Chondrocyte (in vitro differentiated cells): ENCODE measurements at regions not wholly inside any gene's neighbourhood (a gene's known extent, or its start where the extent isn't known, plus 50 kb on each side); places are given as distances from the start of the nearest gene placed in this dataset.

Experiments used
- DNase-seq: peaks from one replicate; pipeline ENCODE4 v3.0.0; 2021; ENCODE audit warnings: mixed read lengths, low spot score
- H3K27ac Mint-ChIP-seq: one replicate; pipeline ENCODE4 v1.8.0; 2021; ENCODE audit warnings: mild to moderate bottlenecking, moderate library complexity, mixed read lengths; ENCODE audit not compliant: unreplicated experiment
- H3K27me3 Mint-ChIP-seq: 2 replicates; pipeline ENCODE4 v1.8.0; 2021; ENCODE audit warnings: low read depth, mixed read lengths
- H3K36me3 Mint-ChIP-seq: 2 replicates; pipeline ENCODE4 v1.8.0; 2021; ENCODE audit warnings: low read depth, mixed read lengths
- H3K4me1 Mint-ChIP-seq: 2 replicates; pipeline ENCODE4 v1.8.0; 2021; ENCODE audit warnings: low read depth, mild to moderate bottlenecking, mixed read lengths
- H3K4me3 Mint-ChIP-seq: one replicate; pipeline ENCODE4 v1.8.0; 2021; ENCODE audit warnings: mild to moderate bottlenecking, moderate library complexity, mixed read lengths; ENCODE audit not compliant: unreplicated experiment
- H3K9me3 Mint-ChIP-seq: 2 replicates; pipeline ENCODE4 v1.8.0; 2021; ENCODE audit warnings: low read depth, mixed read lengths
- TF ChIP-seq, protein P1 (sequence below): fragments of 200-600 bp; sonication (generic); IDR thresholded peaks from 2 replicates; pipeline ENCODE4 v1.5.0; 2021; ENCODE audit warnings: antibody characterized with exemption, mild to moderate bottlenecking, moderate library complexity

DNA sequence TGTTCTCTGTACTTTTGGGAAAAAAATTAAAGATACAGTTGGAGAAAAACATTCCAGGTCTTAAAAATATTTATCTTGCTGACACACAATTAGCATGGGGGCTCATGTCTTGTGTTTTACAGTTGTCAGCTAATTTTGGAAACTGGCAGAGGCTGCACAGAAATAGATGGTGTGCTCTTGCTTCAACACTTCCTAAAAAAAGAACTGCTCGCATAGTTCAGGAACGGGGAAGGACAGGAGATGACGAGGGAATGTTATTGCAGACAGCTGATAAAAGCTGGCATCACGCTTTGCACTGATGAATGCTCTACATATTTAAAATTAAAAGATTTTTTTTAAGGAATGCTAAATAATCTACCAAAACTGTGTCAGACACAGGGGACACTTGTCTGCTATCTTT is 103.5 kb upstream of the CELF2 start:
- H3K27ac Mint-ChIP-seq, result peak overlapping the region; percentile 79
- H3K9me3 Mint-ChIP-seq, result no peaks in the 10 kb centered on the region
- H3K36me3 Mint-ChIP-seq, result no peaks in the 10 kb centered on the region
- TF ChIP-seq, protein P1, sequence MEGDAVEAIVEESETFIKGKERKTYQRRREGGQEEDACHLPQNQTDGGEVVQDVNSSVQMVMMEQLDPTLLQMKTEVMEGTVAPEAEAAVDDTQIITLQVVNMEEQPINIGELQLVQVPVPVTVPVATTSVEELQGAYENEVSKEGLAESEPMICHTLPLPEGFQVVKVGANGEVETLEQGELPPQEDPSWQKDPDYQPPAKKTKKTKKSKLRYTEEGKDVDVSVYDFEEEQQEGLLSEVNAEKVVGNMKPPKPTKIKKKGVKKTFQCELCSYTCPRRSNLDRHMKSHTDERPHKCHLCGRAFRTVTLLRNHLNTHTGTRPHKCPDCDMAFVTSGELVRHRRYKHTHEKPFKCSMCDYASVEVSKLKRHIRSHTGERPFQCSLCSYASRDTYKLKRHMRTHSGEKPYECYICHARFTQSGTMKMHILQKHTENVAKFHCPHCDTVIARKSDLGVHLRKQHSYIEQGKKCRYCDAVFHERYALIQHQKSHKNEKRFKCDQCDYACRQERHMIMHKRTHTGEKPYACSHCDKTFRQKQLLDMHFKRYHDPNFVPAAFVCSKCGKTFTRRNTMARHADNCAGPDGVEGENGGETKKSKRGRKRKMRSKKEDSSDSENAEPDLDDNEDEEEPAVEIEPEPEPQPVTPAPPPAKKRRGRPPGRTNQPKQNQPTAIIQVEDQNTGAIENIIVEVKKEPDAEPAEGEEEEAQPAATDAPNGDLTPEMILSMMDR, result no peak
- no peak for DNase-seq
- H3K27me3 Mint-ChIP-seq, result no peaks in the 10 kb centered on the region
- peak overlapping the region; percentile 1 for H3K4me3 Mint-ChIP-seq
- H3K4me1 Mint-ChIP-seq, result peaks cover 42% of the 10 kb centered on the region

DNA sequence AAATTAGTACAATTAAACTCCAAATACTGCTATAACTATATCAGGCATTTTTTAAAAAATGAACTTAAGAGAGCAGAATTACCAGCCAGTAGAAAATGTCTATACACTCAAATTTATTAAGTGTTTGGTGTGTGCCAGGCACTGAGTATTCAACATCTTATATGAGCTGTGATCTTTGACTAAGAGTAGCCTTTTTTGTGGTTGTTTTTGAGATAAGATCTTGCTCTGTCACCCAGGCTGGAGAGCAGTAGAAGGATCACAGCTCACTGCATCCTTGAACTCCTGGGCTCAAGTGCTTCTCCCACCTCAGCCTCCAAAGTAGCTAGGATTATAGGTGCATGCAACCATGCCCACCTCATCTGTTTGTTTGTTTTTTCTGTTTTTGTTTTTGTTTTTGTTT is 102.5 kb upstream of the CELF2 start:
- H3K9me3 Mint-ChIP-seq, result no peaks in the 10 kb centered on the region
- H3K4me1 Mint-ChIP-seq, result peaks cover 49% of the 10 kb centered on the region
- no peak overlapping the region for H3K4me3 Mint-ChIP-seq
- no peak overlapping the region for H3K27ac Mint-ChIP-seq
- no peaks in the 10 kb centered on the region for H3K27me3 Mint-ChIP-seq
- TF ChIP-seq, protein P1, result no peak
- H3K36me3 Mint-ChIP-seq, result no peaks in the 10 kb centered on the region
- no peak for DNase-seq

DNA sequence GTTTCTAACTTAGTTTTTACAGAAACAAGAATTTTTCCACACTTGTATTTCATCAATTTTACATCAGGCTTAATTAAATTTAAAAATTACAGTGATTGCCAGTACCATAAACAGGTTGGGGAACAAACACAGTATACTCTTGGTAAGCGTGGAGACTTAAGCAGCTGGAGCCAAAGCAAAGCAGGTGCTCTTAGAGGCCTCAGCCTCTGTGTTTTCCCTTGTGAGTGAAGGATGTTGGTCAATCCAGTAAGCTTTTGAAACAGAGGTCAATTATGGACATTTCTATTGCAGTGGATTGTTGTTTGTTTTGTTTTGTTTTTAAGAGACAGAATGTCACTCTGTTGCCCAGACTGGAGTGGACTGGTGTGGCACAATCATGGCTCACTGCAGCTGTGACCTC is 100.6 kb upstream of the CELF2 start:
- Mint-ChIP-seq H3K27me3 (no peaks in the 10 kb centered on the region), H3K27ac (no peak overlapping the region), H3K4me3 (no peak overlapping the region), H3K4me1 (peaks cover 36% of the 10 kb centered on the region), H3K36me3 (no peaks in the 10 kb centered on the region), H3K9me3 (no peaks in the 10 kb centered on the region)
- no peak for DNase-seq
- TF ChIP-seq, protein P1, result no peak

DNA sequence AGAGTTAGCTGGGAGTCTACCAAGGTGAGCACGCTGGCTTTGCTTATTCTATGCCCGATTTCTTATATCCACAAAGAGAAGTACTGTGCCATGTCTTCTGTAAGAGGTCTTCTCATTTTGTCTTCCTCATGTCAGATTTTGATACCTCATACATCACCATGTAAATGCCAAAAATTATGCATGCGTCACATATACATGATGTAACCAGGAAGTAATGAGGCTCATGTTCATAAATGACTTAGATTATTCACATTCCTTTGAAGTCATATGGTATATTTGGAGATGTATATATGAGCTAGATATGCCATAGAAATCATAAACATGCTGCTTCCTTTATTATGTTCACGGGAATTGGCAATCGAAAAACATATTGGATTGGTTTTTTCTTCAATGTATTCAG is 97.7 kb upstream of the CELF2 start:
- Mint-ChIP-seq H3K27ac (peak overlapping the region; percentile 74), H3K36me3 (no peaks in the 10 kb centered on the region), H3K9me3 (no peaks in the 10 kb centered on the region), H3K4me1 (peaks cover 10% of the 10 kb centered on the region), H3K27me3 (no peaks in the 10 kb centered on the region), H3K4me3 (no peak overlapping the region)
- TF ChIP-seq, protein P1, result no peak
- DNase-seq, result no peak

DNA sequence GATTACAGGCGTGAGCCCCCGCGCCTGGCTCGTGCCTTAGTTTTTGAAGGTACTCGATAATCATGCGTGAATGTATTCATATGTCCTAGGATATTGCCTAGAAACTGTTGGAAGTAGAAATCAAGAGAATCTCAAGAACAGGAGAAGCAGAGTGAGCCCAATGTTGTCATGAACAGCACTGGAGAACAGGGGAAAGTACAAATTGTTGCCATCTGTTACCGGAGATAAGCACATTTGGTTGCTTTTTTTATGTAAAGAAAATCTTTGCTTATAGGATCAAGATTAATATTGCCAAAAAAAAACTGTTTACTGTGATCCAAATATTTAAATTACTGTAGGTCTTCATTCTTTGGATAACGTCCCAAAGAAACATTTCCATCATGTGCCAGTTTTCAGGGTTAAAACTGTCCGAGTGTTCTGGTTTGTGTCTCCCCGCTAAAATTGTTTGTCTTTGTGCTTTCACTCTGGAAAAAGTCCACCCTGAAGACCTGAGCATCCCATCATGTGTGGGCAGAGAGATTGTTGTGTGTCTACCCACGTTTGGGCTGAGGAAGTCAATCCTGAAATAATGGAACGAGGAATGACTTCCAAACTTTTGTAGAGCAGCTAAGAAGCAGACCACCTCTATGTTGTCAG is 95.7 kb upstream of the CELF2 start:
- DNase-seq, result no peak
- Mint-ChIP-seq H3K27me3 (no peaks in the 10 kb centered on the region), H3K27ac (no peak overlapping the region), H3K36me3 (no peaks in the 10 kb centered on the region), H3K4me1 (peaks cover 7% of the 10 kb centered on the region), H3K4me3 (no peak overlapping the region), H3K9me3 (no peaks in the 10 kb centered on the region)
- TF ChIP-seq, protein P1, result no peak
